ENCODE measurements at regions not wholly inside any gene's neighbourhood (a gene's known extent, or its start where the extent isn't known, plus 50 kb on each side); places are given as distances from the start of the nearest gene placed in this dataset.
"Not testable (repeated sequence)": the region's sequence is repeated elsewhere in the genome, so short reads cannot be mapped to it uniquely, and the experiment has no call there.

DNA sequence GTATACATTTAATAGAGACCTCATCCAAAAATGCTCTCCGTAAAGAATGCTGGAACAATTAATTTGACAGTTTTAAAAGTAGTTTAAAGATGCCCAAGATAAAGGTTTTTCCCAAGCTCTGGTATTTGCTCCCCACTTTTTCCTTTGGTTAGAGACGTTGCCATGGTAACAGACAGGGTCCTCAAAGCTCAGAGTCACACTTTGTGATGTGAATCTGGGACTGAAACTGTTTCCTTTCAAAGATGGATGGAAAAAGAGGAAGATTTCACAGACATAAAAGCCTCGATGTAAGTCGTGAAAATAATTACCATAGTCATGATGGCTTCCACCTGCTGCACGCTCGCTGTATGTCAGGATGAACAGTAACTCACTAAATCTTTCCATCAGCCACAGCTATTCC lies 229.5 kb downstream of the MSX2 start:
- no peak for DNase-seq

GRCh38 chr5:174951151-174951780 lies 226.9 kb downstream of the MSX2 start:
- DNase-seq, result peak; percentile 61

DNA sequence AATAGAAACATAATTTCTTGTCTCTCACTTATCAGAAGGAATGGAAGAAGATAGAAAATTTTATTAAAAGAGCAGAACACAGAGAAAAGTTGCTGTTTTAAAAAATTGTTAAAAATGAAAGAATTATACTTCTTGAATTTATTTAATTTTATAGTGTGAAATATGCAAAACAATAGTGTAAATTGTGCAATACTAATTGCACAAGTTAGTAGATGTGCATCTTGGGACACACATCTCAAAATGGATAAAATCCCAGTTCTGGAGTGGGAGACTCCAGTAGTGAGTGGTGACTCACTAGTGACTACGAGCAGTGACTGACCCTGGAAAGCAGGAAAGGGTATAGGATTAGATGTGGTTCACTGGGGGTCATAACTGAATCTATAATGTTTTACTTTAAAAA lies 223.2 kb downstream of the MSX2 start:
- DNase-seq, result no peak

- DNase-seq, result no peak
These were observed 221.5 kb downstream of the MSX2 start for GRCh38 chr5:174945853-174946252.

DNA sequence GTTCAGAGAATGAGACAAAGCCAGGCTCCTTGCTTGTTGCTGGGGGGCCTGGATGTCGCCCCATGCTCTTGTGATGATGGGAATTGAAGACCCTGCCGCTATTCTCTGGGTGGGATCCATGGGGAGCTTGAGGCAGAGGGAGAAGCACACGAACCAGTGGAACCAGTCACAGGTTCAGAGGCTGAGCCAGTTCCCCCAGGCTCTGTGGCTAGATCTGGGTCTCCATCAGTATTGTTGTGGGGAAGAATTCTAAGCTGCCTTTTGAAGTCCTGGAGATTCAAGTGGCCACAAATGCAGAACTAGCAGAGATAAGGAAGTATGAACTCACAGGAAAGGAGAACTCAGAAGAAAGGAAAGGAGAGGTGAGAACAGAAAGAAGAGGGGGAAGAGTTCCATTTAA lies 219.4 kb downstream of the MSX2 start:
- DNase-seq, result no peak

DNA sequence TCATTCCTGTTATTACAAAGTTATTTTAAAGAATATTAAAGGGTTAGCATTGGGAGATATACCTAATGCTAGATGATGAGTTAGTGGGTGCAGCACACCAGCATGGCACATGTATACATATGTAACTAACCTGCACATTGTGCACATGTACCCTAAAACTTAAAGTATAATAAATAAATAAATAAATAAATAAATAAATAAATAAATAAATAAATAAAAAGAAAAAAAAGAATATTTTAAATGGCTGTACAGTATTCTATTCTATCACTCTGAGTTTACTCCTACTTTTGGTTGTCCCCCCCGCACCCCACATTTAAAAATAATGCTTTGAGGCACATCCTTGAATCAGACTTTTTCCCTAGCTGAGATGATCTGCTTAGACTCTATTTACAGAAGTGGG lies 218.6 kb downstream of the MSX2 start:
- DNase-seq, result not testable (repeated sequence)

DNA sequence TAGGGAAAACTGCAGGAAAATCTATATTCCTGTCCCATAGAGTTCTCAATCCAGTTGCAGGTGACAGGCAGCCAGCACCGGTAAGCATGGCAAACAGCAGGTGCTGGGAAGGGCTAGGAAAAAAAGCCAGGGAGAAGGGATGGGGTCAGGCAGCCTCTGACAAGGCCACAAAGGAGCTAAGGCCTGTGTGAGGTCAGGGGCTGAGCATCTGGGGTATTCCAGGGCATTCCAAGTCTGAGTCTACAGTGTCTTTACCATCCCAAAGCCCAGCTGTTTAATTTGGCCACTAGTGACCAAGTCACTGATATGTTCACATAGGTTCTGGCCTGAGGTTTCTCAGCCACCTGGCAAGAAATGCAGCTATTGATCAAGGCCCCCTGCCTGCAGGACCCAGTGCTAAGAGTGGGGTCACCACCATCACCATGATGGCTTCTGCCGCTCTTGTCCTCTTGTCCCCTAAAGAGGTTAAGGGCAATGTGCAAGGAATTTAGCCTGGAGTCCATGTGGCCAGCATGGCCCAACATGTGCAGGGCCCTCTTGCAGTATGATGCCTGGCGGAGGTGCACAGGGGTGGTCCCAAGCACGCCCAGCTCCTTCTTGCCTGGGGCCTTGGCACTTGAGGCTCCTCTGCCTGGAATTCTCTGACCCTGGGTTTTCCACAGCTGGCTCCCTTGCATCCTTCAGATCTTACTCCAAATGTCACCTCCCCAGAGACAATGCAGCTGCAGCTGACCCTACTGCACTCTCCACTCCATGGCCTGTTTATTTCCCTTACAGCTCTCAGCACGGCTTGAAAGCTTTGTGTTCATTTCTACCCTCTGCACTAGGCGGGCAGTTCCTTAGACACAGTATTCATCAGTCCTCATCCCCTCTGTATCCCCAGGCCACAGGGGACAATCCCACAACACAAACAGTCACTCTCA lies 213.1 kb downstream of the MSX2 start:
- DNase-seq, result no peak

DNA sequence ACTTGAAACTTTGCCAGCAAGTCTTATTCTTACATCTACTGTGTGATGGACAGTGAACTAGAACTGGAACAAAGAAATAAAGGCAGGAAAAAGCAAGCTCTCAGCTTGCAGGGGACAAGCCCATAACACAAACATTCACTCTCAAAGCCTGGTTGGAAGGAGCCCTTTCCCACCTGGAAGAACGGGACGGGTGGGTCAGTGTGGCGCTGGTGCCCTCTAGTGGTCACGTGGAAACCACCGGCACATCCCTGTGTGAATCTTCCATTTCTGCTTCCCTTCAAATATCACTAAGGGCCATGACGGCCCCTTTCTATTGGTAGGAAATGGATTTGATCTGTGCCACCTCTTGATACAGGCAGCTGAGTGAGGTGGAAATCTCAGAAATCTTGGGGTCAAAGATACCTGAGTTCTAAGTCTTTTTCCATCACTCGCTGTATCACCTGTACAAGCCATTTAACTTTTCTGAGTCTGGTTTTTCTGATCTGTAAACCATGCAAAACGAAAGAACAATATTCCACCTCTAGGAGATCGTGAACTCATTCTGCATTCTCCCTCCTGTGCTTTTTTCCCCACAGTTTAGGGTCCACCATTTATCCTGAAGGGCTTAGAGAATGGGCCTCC lies 211.6 kb downstream of the MSX2 start:
- no peak for DNase-seq

- DNase-seq, result not testable (repeated sequence)
These were observed 206.7 kb downstream of the MSX2 start for GRCh38 chr5:174931033-174931432.

DNA sequence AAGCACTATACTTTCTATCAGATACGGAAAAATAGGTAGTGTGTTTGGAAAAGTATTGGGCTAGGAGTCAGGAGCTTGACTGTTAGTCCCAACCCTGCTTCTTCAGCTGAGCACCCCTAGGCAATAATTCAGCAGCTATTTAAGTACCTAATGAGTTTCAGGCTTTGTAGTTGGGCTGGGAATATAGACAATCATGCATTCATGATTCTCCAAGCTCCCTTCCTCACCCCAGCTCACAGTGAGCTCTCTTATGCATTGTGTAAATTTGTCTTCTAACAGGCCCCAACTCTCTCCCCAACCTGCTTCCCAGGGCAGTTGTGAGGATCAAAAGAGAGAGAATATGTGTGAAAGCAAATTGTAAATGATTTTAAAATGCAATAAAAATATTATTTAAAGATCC lies 201.2 kb downstream of the MSX2 start:
- DNase-seq, result no peak

DNA sequence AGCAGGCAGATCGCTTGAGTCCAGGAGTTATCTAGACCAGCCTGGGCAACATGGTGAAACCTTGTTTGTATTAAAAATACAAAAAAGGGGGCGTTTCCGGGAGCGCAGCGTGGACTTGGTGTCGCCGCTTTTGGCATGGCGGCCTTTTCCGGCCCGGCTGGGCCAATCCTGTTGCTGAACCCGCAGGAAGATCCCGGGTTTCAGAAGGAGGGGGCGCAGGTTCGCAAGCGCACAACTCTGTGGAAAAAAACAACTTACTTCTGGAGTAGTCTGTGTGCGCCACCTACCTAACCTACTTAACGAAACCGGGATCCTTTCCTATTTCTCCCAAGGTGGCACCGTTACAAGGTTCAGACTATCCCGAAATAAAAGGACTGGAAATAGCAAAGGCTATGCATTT lies 198.6 kb downstream of the MSX2 start:
- no peak for DNase-seq

- DNase-seq, result no peak
These were observed 196.6 kb downstream of the MSX2 start for GRCh38 chr5:174920906-174921550.

- DNase-seq, result no peak
These were observed 195.0 kb downstream of the MSX2 start for GRCh38 chr5:174919351-174919750.

- DNase-seq, result no peak
These were observed 194.3 kb downstream of the MSX2 start for GRCh38 chr5:174918655-174919054.

- no peak for DNase-seq
These were observed 193.7 kb downstream of the MSX2 start for GRCh38 chr5:174917976-174918554.

DNA sequence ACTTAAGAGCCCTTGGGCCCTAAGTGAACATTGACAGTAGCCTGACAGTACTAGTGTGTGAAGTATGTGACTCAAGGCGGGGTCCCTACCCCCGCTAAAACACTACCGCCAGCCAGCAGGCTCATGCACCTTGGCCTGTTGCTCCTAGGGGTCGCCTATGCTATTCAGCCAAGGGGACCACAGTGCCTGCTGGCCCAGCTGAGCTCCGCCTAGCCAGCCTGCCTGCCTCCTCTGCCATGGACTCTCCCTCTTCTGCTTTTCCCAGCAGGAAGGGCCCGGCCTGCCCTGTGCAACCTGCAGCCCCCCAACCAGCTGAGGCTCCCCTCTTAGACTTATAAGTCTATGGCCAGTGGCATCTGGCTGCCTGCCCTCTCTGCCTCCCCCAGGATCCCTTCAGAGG lies 193.1 kb downstream of the MSX2 start:
- not testable (repeated sequence) for DNase-seq

DNA sequence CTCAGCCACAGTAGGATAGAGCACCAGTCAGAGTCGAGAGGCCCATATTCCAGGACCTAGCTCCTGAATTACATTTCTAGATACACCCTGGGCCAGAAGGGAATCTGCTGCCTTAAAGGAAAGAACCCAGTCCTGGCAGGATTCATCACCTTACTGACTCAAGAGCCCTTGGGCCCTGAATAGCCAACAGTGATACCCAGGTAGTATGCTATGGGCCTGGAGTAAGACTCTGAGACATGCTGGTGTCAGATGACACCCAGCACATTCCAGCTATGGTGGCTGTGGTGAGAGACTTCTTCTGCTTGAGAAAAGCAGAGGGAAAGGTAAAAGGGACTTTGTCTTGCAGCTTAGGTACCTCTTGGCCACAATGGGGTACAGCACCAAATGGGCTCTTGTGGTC lies 192.5 kb downstream of the MSX2 start:
- DNase-seq, result not testable (repeated sequence)

GRCh38 chr5:174916227-174916626 lies 191.8 kb downstream of the MSX2 start:
- no peak for DNase-seq

DNA sequence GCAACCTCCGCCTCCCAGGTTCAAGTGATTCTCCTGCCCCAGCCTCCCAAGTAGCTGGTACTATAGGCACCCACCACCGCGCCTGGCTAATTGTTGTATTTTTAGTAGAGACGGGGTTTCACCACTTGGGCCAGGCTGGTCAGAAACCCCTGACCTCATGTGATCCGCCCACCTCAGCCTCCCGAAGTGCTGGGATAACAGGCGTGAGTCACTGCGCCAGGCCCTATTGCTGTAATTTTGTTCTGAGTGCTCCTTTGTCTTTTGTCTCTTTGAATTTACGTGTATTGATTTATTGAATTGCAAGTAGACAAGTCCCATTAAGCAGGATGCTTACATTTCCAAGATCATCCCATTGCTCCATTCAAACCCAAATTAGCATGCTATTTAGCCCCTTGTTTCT lies 186.7 kb downstream of the MSX2 start:
- no peak for DNase-seq

- DNase-seq, result no peak
These were observed 185.9 kb downstream of the MSX2 start for GRCh38 chr5:174910245-174910737.

- no peak for DNase-seq
These were observed 178.9 kb downstream of the MSX2 start for GRCh38 chr5:174903172-174903732.

- DNase-seq, result no peak
These were observed 177.0 kb downstream of the MSX2 start for GRCh38 chr5:174901336-174901735.
